GM23248 (cell line): ENCODE measurements at regions not wholly inside any gene's neighbourhood (a gene's known extent, or its start where the extent isn't known, plus 50 kb on each side); places are given as distances from the start of the nearest gene placed in this dataset.
"Not testable (repeated sequence)": the region's sequence is repeated elsewhere in the genome, so short reads cannot be mapped to it uniquely, and the experiment has no call there.

ENCODE experiments used
- DNase-seq: peaks from one replicate; pipeline ENCODE4 v3.0.0-alpha.2; 2015
- H2AFZ ChIP-seq: fragments of 200-600 bp; sonication (generic); 2 replicates; pipeline ENCODE4 v1.6.1; 2016; ENCODE audit warnings: antibody characterized with exemption
- H3F3A ChIP-seq: fragments of 200-600 bp; sonication (generic); 2 replicates; pipeline ENCODE4 v1.6.1; 2016; ENCODE audit warnings: mild to moderate bottlenecking, antibody characterized with exemption, mixed run types; ENCODE audit not compliant: insufficient read depth
- H3K27ac ChIP-seq: fragments of 200-600 bp; sonication (generic); 2 replicates; pipeline ENCODE4 v1.5.1; 2016; ENCODE audit warnings: mild to moderate bottlenecking
- H3K27me3 ChIP-seq: fragments of 200-600 bp; sonication (generic); replicated peaks from 2 replicates; pipeline ENCODE4 v1.6.1; 2016; ENCODE audit warnings: mild to moderate bottlenecking; ENCODE audit not compliant: insufficient read depth
- H3K36me3 ChIP-seq: fragments of 200-600 bp; sonication (generic); 2 replicates; pipeline ENCODE4 v1.6.1; 2016; ENCODE audit warnings: low read depth, mild to moderate bottlenecking
- H3K4me1 ChIP-seq: fragments of 200-600 bp; sonication (generic); 2 replicates; pipeline ENCODE4 v1.6.1; 2016; ENCODE audit warnings: mild to moderate bottlenecking; ENCODE audit not compliant: insufficient read depth
- H3K4me2 ChIP-seq: fragments of 200-600 bp; sonication (generic); one replicate; pipeline ENCODE4 v1.6.1; 2016; ENCODE audit warnings: mild to moderate bottlenecking; ENCODE audit not compliant: unreplicated experiment
- H3K4me3 ChIP-seq: fragments of 200-600 bp; sonication (generic); 2 replicates; pipeline ENCODE4 v1.5.1; 2016; ENCODE audit warnings: mild to moderate bottlenecking
- H3K79me2 ChIP-seq: fragments of 200-600 bp; sonication (generic); 2 replicates; pipeline ENCODE4 v1.6.1; 2016; ENCODE audit warnings: mild to moderate bottlenecking; ENCODE audit not compliant: insufficient read depth
- H3K9ac ChIP-seq: fragments of 200-600 bp; sonication (generic); 2 replicates; pipeline ENCODE4 v1.6.1; 2016; ENCODE audit warnings: mild to moderate bottlenecking
- H3K9me2 ChIP-seq: fragments of 200-600 bp; sonication (generic); 2 replicates; pipeline ENCODE4 v1.6.1; 2016; ENCODE audit warnings: mixed run types, mild to moderate bottlenecking, moderate library complexity; ENCODE audit not compliant: insufficient read depth
- H3K9me3 ChIP-seq: fragments of 200-600 bp; sonication (generic); one replicate; pipeline ENCODE4 v1.6.1; 2017; ENCODE audit warnings: low read depth
- H4K20me1 ChIP-seq: fragments of 200-600 bp; sonication (generic); 2 replicates; pipeline ENCODE4 v1.6.0; 2016; ENCODE audit not compliant: insufficient read depth
- EZH2 ChIP-seq: fragments of 200-600 bp; sonication (generic); IDR thresholded peaks from 2 replicates; pipeline ENCODE4 v1.6.1; 2018; ENCODE audit warnings: antibody characterized with exemption, mild to moderate bottlenecking; ENCODE audit not compliant: insufficient read depth, poor library complexity, severe bottlenecking
- EZH2phosphoT487 ChIP-seq: fragments of 200-600 bp; sonication (generic); IDR thresholded peaks from 2 replicates; pipeline ENCODE4 v1.6.1; 2018; ENCODE audit warnings: antibody characterized with exemption, moderate library complexity, mild to moderate bottlenecking, low read depth; ENCODE audit not compliant: insufficient read depth
- WGBS, 2 experiments: methylation state at CpG; one replicate each; pipeline ENCODE4 v1.1.6; 2015 to 2017; ENCODE audit warnings: low lambda C conversion rate in 2 of 2, low coverage in 1 of 2; ENCODE audit errors: missing lambda C conversion rate in 2 of 2; 5-methylcytosine and 5-hydroxymethylcytosine counted together
- in situ Hi-C: fragments of 300-500 bp; cut with MboI; formaldehyde crosslinking; loops from 2 replicates; pipeline ENCODE4 v1.15.0; 2020

- H3K4me3 ChIP-seq, result no peak overlapping the region
- TF ChIP-seq EZH2, result no peak
- TF ChIP-seq EZH2phosphoT487, result no peak
- in situ Hi-C loops, result no loop called here
- no peaks in the 10 kb centered on the region for H3K27me3 ChIP-seq
- H3K27ac ChIP-seq, result no peak overlapping the region
- no peak overlapping the region for H3K9ac ChIP-seq
- 32 to 34% methylated on average over 3 of the region's 3 CpGs for WGBS, 2 experiments
- no peaks in the 10 kb centered on the region for H4K20me1 ChIP-seq
- DNase-seq, result no peak
- H3K79me2 ChIP-seq, result no peaks in the 10 kb centered on the region
- no peak overlapping the region for H3K4me2 ChIP-seq
- H3K4me1 ChIP-seq, result no peaks in the 10 kb centered on the region
- H3K36me3 ChIP-seq, result no peaks in the 10 kb centered on the region
- H3F3A ChIP-seq, result no peaks in the 10 kb centered on the region
- no peaks in the 10 kb centered on the region for H3K9me2 ChIP-seq
- no peaks in the 10 kb centered on the region for H3K9me3 ChIP-seq
- H2AFZ ChIP-seq, result no peak overlapping the region
Measured at GRCh38 chr9:25094518-25094917, 548.8 kb upstream of the IZUMO3 start.

DNA sequence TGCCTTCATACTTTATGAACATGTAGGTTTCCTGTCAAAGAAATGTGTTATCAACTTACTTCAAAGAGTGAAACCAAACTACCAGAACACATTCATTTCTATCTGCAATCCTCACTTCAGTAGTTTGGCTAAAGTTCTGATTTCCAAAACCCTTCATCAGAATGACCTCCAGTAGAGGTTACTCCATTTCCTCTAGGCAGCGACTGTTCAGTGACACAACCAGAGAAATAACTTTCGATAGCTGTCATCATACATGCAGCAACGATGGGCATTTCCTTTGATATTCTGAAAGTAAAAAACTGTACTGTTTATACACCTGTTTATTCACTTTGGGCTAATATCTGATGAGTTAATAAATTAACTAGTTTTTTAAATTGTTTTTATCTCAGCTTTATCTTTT lies 532.5 kb upstream of the IZUMO3 start:
- in situ Hi-C loops, result no loop called here
- no peaks in the 10 kb centered on the region for H4K20me1 ChIP-seq
- no peaks in the 10 kb centered on the region for H3K4me1 ChIP-seq
- no peak for TF ChIP-seq EZH2phosphoT487
- TF ChIP-seq EZH2, result no peak
- H3K36me3 ChIP-seq, result no peaks in the 10 kb centered on the region
- no peaks in the 10 kb centered on the region for H3K27me3 ChIP-seq
- H3K79me2 ChIP-seq, result no peaks in the 10 kb centered on the region
- H3K9ac ChIP-seq, result no peak overlapping the region
- H3K9me2 ChIP-seq, result no peaks in the 10 kb centered on the region
- no peaks in the 10 kb centered on the region for H3K9me3 ChIP-seq
- H3K4me3 ChIP-seq, result no peak overlapping the region
- DNase-seq, result no peak
- H2AFZ ChIP-seq, result no peak overlapping the region
- WGBS, 2 experiments, result 21 to 24% methylated on average over 3 of the region's 3 CpGs
- no peak overlapping the region for H3K4me2 ChIP-seq
- no peak overlapping the region for H3K27ac ChIP-seq
- no peaks in the 10 kb centered on the region for H3F3A ChIP-seq

DNA sequence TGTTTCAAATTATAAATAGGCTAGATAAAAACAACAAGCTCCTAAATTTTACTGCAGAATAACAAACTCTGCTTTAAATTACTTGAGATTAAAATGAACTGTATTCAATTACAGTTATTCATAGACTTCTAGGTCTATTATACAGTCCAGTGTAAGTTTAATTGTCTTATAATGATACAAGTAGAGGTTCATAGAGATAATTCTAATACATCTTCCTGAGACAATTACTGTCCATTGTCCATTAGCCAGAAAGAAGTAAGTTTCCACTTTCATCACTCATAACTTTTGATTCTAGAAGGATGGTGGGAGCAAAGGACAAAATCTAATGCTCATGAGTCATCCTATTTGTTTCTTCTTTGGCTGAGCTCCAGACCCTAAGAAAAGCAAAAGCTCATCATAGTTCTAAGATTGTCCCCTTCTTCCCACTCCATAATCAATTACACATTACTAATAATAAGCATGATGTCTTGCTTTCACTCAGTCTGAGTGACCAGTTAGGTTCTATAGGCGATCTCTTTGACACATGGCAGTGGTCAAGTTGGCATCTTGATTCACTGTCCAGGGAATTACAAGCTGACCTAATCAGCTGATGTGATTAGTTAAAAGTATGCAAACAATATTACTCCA lies 502.5 kb upstream of the IZUMO3 start:
- Histone ChIP-seq H2AFZ (no peak overlapping the region), H3K9me2 (no peaks in the 10 kb centered on the region), H3K9me3 (no peaks in the 10 kb centered on the region), H3K36me3 (no peaks in the 10 kb centered on the region), H4K20me1 (no peaks in the 10 kb centered on the region), H3K4me3 (no peak overlapping the region), H3K4me1 (no peaks in the 10 kb centered on the region), H3K4me2 (no peak overlapping the region), H3K27me3 (no peaks in the 10 kb centered on the region), H3K79me2 (no peaks in the 10 kb centered on the region), H3K27ac (no peak overlapping the region), H3K9ac (no peak overlapping the region), H3F3A (no peaks in the 10 kb centered on the region)
- peak; percentile 0 for DNase-seq
- in situ Hi-C loops, result no loop called here
- TF ChIP-seq EZH2 (no peak), EZH2phosphoT487 (no peak)
- WGBS, 2 experiments, result 5 to 15% methylated on average over 1 of the region's 1 CpG

GRCh38 chr9:25045469-25045868 lies 499.8 kb upstream of the IZUMO3 start:
- H3K9ac ChIP-seq, DNase-seq, H3K9me3 ChIP-seq, H3F3A ChIP-seq, H3K4me3 ChIP-seq, H3K27me3 ChIP-seq, H3K4me2 ChIP-seq, H3K9me2 ChIP-seq, H3K36me3 ChIP-seq, H3K27ac ChIP-seq, H4K20me1 ChIP-seq, H3K4me1 ChIP-seq, H2AFZ ChIP-seq, H3K79me2 ChIP-seq, in situ Hi-C loops: not testable (repeated sequence)
- WGBS, 2 experiments, result 30 to 39% methylated on average over 8 of the region's 8 CpGs

GRCh38 chr9:25029743-25030142 lies 484.0 kb upstream of the IZUMO3 start:
- Histone ChIP-seq H4K20me1 (no peaks in the 10 kb centered on the region), H3K4me1 (no peaks in the 10 kb centered on the region), H3K36me3 (no peaks in the 10 kb centered on the region), H2AFZ (no peak overlapping the region), H3K9ac (no peak overlapping the region), H3K27ac (no peak overlapping the region), H3F3A (no peaks in the 10 kb centered on the region), H3K4me3 (no peak overlapping the region), H3K9me3 (no peaks in the 10 kb centered on the region), H3K4me2 (no peak overlapping the region), H3K79me2 (no peaks in the 10 kb centered on the region), H3K9me2 (no peaks in the 10 kb centered on the region), H3K27me3 (no peaks in the 10 kb centered on the region)
- no peak for DNase-seq
- TF ChIP-seq EZH2phosphoT487, result no peak
- TF ChIP-seq EZH2, result no peak
- WGBS, 2 experiments, result 5 to 7% methylated on average over 2 of the region's 2 CpGs
- in situ Hi-C loops, result no loop called here
